NCI-H2227 treated with DMSO at 0.1 percent for 48 hours (cell line): ENCODE measurements at regions not wholly inside any gene's neighbourhood (a gene's known extent, or its start where the extent isn't known, plus 50 kb on each side); places are given as distances from the start of the nearest gene placed in this dataset.

Experiments used
- DNase-seq: peaks from one replicate; lab custom pipeline; 2025; lab: John Stamatoyannopoulos, UW

- no peak for DNase-seq
Measured at GRCh38 chr22:48894064-48894671, 933.5 kb downstream of the BRD1 start.

- no peak for DNase-seq
Measured at GRCh38 chr22:48893288-48894063, 934.2 kb downstream of the BRD1 start.

DNA sequence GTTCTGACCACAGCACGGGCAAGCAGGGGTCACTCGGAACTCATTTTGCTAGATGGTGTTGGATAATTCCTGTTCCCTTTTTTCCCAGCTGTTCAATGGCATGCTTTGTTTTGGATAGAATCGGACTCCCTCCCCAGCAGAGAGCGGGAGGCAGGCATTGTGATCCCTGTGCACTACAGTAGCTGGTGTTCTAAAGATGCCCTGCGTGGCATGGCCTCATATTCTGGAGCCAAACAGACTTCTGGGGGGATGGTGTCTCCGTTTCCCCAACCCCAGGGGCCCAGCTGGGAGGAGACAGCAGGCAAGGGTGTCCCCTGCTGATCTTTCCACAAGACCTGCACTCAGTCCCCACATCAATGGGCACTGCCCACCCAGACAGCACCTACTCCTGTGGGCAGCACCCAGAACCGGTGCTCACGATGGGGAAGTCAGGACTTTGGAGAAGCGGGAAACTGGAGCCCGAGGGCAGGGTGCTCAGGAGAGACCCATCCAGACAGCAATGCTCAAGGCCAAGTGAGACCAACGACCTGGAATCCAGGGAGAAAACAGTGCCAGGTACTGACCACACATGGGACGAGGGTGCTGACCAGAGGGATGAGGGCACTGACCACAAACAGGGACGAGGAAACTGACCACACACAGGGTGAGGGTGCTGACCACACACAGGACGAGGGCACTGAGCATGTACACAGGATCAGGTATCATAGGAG, 934.9 kb downstream of the BRD1 start:
- DNase-seq: no peak

DNA sequence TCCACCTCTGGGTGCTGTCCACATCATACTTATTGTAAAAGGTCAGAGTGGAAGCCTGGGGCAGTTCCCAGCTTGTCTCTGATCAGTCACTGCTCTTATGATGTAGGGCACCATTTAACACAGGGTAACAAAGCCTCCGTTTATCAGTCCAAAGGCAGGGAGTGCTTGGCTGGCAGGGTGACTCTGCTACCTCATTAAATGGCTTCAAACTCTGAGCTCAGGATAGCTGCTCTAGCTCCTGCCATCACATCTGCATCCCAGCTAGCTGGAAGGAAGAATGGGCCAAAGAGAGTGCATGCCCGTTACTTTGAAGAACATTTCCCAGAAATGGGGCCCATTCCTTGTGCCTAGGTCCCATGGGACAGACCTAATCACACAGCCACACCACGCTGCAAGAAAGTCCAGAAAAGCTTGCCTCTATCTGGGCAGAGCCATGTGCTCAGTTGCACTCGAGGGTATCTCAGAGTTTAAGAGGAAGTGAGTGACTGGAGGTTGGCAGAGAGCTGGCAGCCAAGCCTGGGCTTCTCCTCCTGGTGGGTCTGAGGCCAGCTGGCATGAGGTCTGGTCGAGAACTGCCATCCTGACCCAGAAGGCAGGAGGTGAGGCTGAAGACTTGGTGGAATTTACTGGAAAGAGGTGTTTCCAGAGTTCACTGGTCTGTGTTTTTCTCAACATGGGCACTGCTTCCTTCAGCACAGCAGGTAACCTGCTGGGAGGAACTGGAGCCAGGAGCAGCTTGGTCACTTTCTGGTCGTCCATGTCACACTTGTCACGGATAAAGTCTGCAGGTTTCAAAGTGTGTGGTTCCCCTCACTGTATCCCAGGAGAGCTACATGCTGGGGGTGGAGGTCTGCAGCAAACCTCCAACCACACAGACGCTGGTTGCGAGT, 935.7 kb downstream of the BRD1 start:
- DNase-seq: no peak

DNA sequence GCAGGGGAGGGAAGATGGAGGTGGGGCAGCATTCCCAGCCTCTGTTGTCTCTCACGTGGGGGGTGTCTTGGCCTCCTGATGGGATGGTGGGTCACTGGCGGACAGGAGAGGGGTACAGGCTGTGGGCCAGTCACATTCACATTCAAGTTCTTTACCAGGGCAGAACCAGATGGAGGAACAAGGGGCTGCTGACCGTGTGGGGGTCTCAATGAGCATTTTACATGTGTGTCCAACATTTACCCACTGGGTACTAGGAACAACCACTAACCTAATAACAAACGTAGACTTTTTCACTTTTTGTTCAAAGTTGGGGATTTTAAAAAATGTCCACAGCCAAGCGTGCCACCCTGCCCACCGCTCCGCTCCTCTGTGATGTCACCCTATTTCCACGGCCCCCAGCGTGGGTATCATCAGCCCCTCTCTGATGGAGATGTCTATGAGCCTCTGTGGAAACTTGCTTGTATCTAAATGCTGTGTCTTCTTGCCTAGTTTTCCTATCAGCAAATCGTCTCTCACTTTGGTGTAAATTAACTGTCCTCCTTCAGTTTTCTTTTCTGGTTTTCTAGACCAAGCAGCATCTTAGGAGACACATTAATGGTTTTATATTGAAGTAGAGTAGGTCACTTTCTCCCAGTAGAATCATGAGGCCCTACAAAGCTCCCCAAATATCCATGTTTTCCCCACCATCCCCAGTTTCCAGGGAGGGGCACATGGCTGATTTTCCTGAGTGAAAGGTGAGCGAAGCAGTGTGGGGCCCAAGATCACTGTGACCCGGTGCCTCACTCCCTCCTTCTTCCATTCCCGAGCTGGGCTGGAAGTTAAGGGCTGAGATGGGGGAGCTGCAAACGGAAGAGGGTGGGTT, 936.7 kb downstream of the BRD1 start:
- DNase-seq: no peak

GRCh38 chr22:48889887-48890692, 937.6 kb downstream of the BRD1 start:
- DNase-seq: no peak

DNA sequence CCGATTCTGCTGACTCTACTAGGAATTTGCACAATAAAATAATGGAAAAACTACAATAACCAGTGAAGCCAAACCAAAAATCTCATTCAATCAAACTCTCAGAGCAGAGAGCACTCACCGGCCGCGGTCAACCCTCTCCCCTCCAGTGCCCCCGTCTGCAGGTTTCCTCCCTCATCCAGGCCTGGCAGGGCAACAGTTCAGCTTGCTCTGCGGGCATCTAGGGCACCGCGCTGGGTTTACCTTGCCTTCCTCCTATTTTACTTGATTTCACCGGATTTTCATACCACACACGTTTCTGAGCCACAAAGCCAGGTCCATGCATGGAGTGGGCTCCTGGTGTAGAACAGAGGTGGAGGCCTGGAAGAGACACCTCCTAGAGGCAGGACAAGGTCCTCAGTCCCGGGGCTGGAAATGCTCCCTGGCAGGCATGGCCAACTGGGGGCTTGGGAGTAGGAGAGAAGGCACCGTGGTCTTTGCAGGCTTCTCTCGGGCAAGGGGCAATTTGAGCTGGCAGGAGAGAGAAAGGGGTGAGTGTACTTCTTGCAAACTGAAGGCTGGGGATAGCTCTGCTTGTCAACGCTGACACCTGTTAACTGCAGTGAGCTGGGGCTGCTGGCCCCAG, 938.4 kb downstream of the BRD1 start:
- DNase-seq: no peak

- DNase-seq: no peak
Measured at GRCh38 chr22:48888466-48889208, 939.0 kb downstream of the BRD1 start.

DNA sequence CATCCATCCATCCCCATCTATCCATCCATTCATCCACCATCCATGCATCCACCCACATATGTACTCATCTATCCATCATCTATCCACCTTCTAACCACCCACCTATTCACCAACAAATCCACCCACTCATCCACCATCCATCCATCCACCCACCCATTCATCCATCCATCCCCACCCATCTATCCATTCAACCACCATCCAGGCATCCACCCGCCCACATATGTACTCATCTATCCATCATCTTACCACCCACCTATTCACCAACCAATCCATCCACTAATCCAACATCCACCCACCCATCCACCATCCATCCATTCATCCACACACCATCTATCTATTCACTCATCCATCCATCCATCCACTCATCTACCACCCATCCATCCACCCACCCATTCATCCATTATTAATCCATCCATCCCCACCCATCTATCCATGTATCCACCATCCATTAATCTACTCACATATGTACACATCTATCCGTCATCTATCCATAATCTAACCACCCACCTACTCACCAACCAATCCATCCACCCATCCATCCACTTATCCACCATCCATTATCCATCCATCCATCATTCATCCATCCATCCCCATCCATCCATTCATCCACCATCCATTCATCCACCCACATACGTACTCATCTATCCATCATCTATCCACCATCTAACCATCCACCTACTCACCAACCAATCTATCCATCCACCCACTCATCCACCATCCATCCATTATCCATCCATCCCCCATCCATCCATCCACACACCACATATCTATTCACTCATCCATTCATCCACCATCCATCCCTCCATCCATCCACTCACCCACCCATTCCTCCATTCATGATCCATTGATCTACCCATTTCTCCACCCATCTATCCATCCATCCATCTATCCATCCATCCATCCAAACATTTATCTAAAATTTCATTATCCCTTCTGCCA, 940.0 kb downstream of the BRD1 start:
- DNase-seq: no peak

DNA sequence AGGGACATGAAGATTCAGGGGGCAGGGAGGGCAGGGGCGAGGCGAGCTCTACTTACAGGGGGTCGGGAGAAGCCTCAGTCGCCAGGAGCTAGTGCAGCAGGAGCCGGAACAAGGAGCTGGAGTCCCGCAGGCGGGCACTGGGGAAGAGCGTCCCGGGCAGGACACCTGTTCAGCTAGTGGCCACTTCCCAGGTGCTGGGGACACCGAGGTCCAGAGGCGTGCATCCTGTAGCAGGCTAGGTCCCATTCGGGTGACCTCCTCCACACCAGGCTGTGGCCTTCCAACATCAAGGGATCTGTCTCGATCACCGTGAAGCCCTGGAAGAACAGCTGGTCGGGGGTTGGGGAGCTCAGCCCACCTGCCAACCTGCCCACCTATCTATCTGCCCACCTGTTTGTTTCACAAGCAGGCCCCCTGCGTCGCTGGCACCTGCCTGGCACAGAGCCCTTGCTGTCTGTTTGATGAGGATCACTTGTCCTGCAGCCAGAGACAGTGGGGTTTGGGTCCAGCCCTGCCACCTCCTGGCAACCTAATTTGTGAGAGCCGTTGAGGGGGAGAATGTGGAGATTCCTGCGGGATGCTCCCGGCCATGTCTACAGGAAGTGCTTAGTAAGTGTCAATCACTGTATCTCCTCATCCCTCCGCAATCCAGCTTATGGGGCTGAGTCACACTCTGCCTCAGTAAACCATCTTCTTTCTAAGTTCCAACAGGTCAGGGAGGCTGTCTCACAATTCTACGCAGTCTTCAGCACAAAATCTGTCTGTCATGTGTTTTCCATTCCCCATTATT, 940.9 kb downstream of the BRD1 start:
- no peak for DNase-seq

GRCh38 chr22:48885919-48886305, 941.8 kb downstream of the BRD1 start:
- DNase-seq: no peak

DNA sequence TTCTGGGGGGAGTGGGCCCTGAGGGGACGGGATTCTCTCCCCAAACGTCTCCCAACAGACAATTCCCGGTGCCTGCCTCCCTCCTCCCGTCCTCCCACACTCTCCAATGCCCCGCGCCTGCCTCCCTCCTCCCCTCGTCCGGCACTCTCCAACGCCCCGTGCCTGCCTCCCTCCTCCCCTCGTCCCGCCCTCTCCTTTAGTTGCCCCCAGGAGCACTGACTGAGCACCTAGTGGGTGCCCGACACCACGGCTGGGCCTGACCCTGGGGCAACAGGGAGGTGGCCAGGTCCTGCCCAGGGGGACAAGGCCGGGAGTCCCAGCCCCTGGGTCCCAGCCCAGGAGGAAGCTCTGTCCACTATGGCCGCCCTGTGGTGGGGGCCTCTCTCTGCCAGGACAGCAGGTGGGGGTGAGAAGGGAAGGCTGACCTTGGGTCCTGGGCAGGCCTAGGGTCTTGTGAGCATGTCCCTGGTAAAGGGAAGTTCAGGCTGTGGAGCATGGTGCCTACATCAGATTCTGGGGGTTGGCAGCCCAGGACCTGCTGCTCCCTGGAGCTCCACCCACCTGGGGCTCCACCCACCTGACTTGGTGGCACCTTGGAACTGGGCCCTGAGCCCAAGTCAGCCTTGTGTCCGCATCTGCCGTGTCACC, 942.3 kb downstream of the BRD1 start:
- DNase-seq: no peak

GRCh38 chr22:48884786-48885185, 942.9 kb downstream of the BRD1 start:
- DNase-seq: no peak

DNA sequence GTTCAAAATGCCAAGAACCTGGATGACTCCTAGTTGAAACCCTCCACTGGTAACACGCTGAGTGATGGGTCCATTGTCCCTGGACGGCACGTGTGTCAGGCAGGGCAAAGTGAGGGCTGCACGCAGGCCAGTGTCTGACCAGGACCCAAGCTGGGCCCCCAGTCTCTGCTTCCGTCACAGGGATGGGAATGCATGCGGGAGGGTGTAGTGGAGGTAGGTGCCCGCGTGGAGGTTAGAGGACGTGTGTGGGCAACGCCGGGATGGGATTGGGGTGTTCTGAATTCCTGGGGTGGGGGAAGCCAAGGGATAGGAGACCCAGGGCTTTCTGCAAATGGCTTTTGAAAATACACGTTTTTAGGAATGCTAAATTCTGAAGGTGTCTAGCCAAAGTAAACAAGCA, 943.3 kb downstream of the BRD1 start:
- DNase-seq: no peak

DNA sequence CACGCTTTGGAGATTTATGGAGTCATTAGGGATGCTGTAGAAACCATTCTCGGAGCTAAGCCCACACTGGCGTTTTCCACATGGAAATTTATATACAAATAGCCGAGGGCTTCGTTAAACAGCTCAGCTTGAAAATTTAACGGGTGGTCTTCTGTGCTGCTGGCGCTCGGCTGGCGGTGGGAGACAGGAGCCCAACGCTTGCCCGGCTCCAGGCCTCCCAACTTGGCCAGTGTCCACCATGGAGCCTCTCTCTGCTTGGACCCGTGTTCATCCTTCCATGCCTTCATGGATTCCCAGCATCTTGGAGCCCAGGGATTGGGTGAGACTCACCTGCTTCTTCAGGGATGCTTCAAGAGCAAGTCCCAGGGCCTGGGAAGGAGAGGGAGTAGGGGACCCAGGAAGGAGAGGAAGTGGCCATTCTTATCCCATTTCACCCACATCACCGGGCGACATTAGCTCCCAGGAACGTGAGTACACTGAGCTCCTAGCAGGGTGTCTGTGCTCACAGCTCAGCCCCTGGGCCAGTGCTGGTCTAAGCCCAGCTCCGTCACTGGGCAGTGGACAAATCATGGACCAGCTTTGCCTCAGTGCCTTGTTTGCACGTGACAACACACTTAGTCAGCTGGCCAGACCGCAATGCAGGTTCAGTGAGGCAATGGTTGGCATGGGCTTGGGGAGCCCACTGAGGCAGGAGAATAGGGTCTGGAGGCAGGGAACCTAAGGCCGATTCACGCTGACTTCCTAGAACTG, 944.3 kb downstream of the BRD1 start:
- DNase-seq: no peak

GRCh38 chr22:48882636-48883200, 945.0 kb downstream of the BRD1 start:
- no peak for DNase-seq
